Thymus (tissue), 11 donors: ENCODE measurements at regions not wholly inside any gene's neighbourhood (a gene's known extent, or its start where the extent isn't known, plus 50 kb on each side); places are given as distances from the start of the nearest gene placed in this dataset.

Experiments
- DNase-seq, 9 donors: peaks; one replicate each; pipeline ENCODE4 v3.0.0-alpha.2; 2013; ENCODE audit warnings: low spot score in 9 of 9, low read depth in 6 of 9, missing footprints in 1 of 9
- H3K27ac ChIP-seq, 2 donors: one replicate each; pipeline ENCODE4 v1.5.1; 2013; ENCODE audit warnings: control low read depth in 1 of 2, low read depth in 1 of 2, low read length in 1 of 2, mild to moderate bottlenecking in 1 of 2, moderate library complexity in 1 of 2
- H3K27me3 ChIP-seq, 2 donors: one replicate each; pipeline ENCODE4 v1.5.1; 2013; ENCODE audit warnings: low read length in 1 of 2; ENCODE audit not compliant: control insufficient read depth in 2 of 2, insufficient read depth in 1 of 2
- H3K36me3 ChIP-seq, 2 donors: one replicate each; pipeline ENCODE4 v1.5.1; 2013; ENCODE audit warnings: low read length in 1 of 2, mild to moderate bottlenecking in 1 of 2, moderate library complexity in 1 of 2; ENCODE audit not compliant: control insufficient read depth in 2 of 2, insufficient read depth in 2 of 2
- H3K4me1 ChIP-seq, 2 donors: one replicate each; pipeline ENCODE4 v1.5.1; 2013; ENCODE audit warnings: low read length in 2 of 2; ENCODE audit not compliant: control insufficient read depth in 2 of 2, insufficient read depth in 2 of 2
- H3K4me3 ChIP-seq, 2 donors: one replicate each; pipeline ENCODE4 v1.5.1; 2013; ENCODE audit warnings: low read length in 2 of 2, control low read depth in 1 of 2, mild to moderate bottlenecking in 1 of 2
- H3K9me3 ChIP-seq, 2 donors: one replicate each; pipeline ENCODE4 v1.5.1; 2013; ENCODE audit warnings: low read length in 1 of 2, mild to moderate bottlenecking in 1 of 2; ENCODE audit not compliant: control insufficient read depth in 2 of 2, insufficient read depth in 1 of 2
- WGBS: extraction: QIAGEN DNeasy Blood & Tissue Kit; methylation state at CpG from one replicate; pipeline ENCODE4 v1.1.7; 2013; 5-methylcytosine and 5-hydroxymethylcytosine counted together
- donor health status: healthy.

GRCh38 chrX:40157228-40158035 is 59.7 kb upstream of the BCOR start:
- DNase-seq: no peak
- 91% methylated on average over 15 of the region's 15 CpGs for WGBS
- Histone ChIP-seq H3K27me3 (peaks cover 0 to 65% of the 10 kb centered on the region in 2 donors), H3K36me3 (no peaks in the 10 kb centered on the region), H3K4me1 (peaks cover 0 to 32% of the 10 kb centered on the region in 2 donors), H3K9me3 (peaks cover 0 to 8% of the 10 kb centered on the region in 2 donors), H3K4me3 (peak overlapping the region in 1 of 2 donors; percentile 24), H3K27ac (no peak overlapping the region)

- no peaks in the 10 kb centered on the region for H3K36me3 ChIP-seq
- H3K27me3 ChIP-seq: peaks cover 0 to 73% of the 10 kb centered on the region in 2 donors
- DNase-seq: no peak
- WGBS: 98% methylated on average over 41 of the region's 41 CpGs
- H3K4me3 ChIP-seq: no peak overlapping the region
- H3K9me3 ChIP-seq: peaks cover 0 to 10% of the 10 kb centered on the region in 2 donors
- H3K4me1 ChIP-seq: peaks cover 0 to 40% of the 10 kb centered on the region in 2 donors
- H3K27ac ChIP-seq: no peak overlapping the region
Observed at GRCh38 chrX:40156470-40157227, 58.9 kb upstream of the BCOR start.

- Histone ChIP-seq H3K27ac (no peak overlapping the region), H3K4me1 (peaks cover 3 to 48% of the 10 kb centered on the region in 2 donors), H3K4me3 (peak overlapping the region; percentile 33 to 51), H3K9me3 (peaks cover 0 to 10% of the 10 kb centered on the region in 2 donors), H3K27me3 (peaks cover 0 to 81% of the 10 kb centered on the region in 2 donors), H3K36me3 (no peaks in the 10 kb centered on the region)
- 47% methylated on average over 73 of the region's 73 CpGs for WGBS
- no peak for DNase-seq
Observed at GRCh38 chrX:40155589-40156469, 58.1 kb upstream of the BCOR start.

GRCh38 chrX:40154853-40155588 is 57.3 kb upstream of the BCOR start:
- Histone ChIP-seq H3K4me3 (peak overlapping the region; percentile 33 to 51), H3K36me3 (no peaks in the 10 kb centered on the region), H3K27me3 (peaks cover 0 to 86% of the 10 kb centered on the region in 2 donors), H3K9me3 (peaks cover 0 to 10% of the 10 kb centered on the region in 2 donors), H3K4me1 (peaks cover 3 to 55% of the 10 kb centered on the region in 2 donors), H3K27ac (peak overlapping the region in 1 of 2 donors; percentile 42)
- DNase-seq: peak in 1 of 9 donors; percentile 48
- under 1% methylated on average over 70 of the region's 72 CpGs for WGBS

GRCh38 chrX:40154250-40154852 is 56.6 kb upstream of the BCOR start:
- H3K4me1 ChIP-seq: peaks cover 4 to 61% of the 10 kb centered on the region in 2 donors
- H3K27ac ChIP-seq: no peak overlapping the region
- DNase-seq: no peak
- H3K36me3 ChIP-seq: no peaks in the 10 kb centered on the region
- peaks cover 0 to 89% of the 10 kb centered on the region in 2 donors for H3K27me3 ChIP-seq
- under 1% methylated on average over 36 of the region's 38 CpGs for WGBS
- H3K9me3 ChIP-seq: peaks cover 0 to 10% of the 10 kb centered on the region in 2 donors
- peak overlapping the region; percentile 24 to 51 for H3K4me3 ChIP-seq

GRCh38 chrX:40153345-40154249 is 55.8 kb upstream of the BCOR start:
- peak in 1 of 9 donors; percentile 78 for DNase-seq
- Histone ChIP-seq H3K4me1 (peaks cover 11 to 66% of the 10 kb centered on the region in 2 donors), H3K4me3 (peak overlapping the region; percentile 49 to 51), H3K9me3 (peaks cover 0 to 10% of the 10 kb centered on the region in 2 donors), H3K36me3 (no peaks in the 10 kb centered on the region), H3K27me3 (peaks cover 0 to 93% of the 10 kb centered on the region in 2 donors), H3K27ac (peak overlapping the region; percentile 49 to 64)
- WGBS: under 1% methylated on average over 70 of the region's 70 CpGs

- Histone ChIP-seq H3K27ac (peak overlapping the region; percentile 18 to 69), H3K4me1 (peaks cover 15 to 70% of the 10 kb centered on the region in 2 donors), H3K9me3 (peaks cover 0 to 10% of the 10 kb centered on the region in 2 donors), H3K4me3 (peak overlapping the region; percentile 49 to 51), H3K27me3 (peaks cover 0 to 94% of the 10 kb centered on the region in 2 donors), H3K36me3 (no peaks in the 10 kb centered on the region)
- no peak for DNase-seq
- WGBS: under 1% methylated on average over 47 of the region's 47 CpGs
Observed at GRCh38 chrX:40152741-40153344, 55.1 kb upstream of the BCOR start.
